ENCODE measurements at regions not wholly inside any gene's neighbourhood (a gene's known extent, or its start where the extent isn't known, plus 50 kb on each side); places are given as distances from the start of the nearest gene placed in this dataset.

GRCh38 chr1:222991908-222992307, 151.1 kb downstream of the TLR5 start:
- ATAC-seq (no peak), DNase-seq (no peak)
- no peaks in the 10 kb centered on the region for H3K9me3 ChIP-seq
- H3K4me1 ChIP-seq, result peaks cover 16% of the 10 kb centered on the region
- H3K4me3 ChIP-seq, result no peak overlapping the region
- H3K27ac ChIP-seq, result no peak overlapping the region
- TF ChIP-seq CTCF (IDR thresholded peaks at IDR 0.05), result no peak
- H3K27me3 ChIP-seq, result no peaks in the 10 kb centered on the region
- intact Hi-C loops (cut with DNase I), result no loop called here
- H3K36me3 ChIP-seq, result peaks cover 4% of the 10 kb centered on the region

- Histone ChIP-seq H3K4me1 (peaks cover 16% of the 10 kb centered on the region), H3K9me3 (no peaks in the 10 kb centered on the region), H3K27ac (no peak overlapping the region), H3K36me3 (peaks cover 4% of the 10 kb centered on the region), H3K4me3 (no peak overlapping the region), H3K27me3 (no peaks in the 10 kb centered on the region)
- DNase-seq, result no peak
- TF ChIP-seq CTCF (IDR thresholded peaks at IDR 0.05), result no peak
- ATAC-seq, result no peak
- intact Hi-C loops (cut with DNase I), result no loop called here
Observed at GRCh38 chr1:222994511-222995235, 148.4 kb downstream of the TLR5 start.

GRCh38 chr1:222995236-222995580, 147.8 kb downstream of the TLR5 start:
- H3K4me3 ChIP-seq, result no peak overlapping the region
- no peaks in the 10 kb centered on the region for H3K27me3 ChIP-seq
- intact Hi-C loops (cut with DNase I), result no loop called here
- TF ChIP-seq CTCF (IDR thresholded peaks at IDR 0.05), result no peak
- H3K4me1 ChIP-seq, result peaks cover 16% of the 10 kb centered on the region
- H3K9me3 ChIP-seq, result no peaks in the 10 kb centered on the region
- ATAC-seq (no peak), DNase-seq (no peak)
- H3K27ac ChIP-seq, result no peak overlapping the region
- H3K36me3 ChIP-seq, result peaks cover 4% of the 10 kb centered on the region

GRCh38 chr1:222995620-222996309, 147.3 kb downstream of the TLR5 start:
- no peak overlapping the region for H3K27ac ChIP-seq
- DNase-seq (no peak), ATAC-seq (no peak)
- no peaks in the 10 kb centered on the region for H3K27me3 ChIP-seq
- H3K9me3 ChIP-seq, result no peaks in the 10 kb centered on the region
- no peak for TF ChIP-seq CTCF (IDR thresholded peaks at IDR 0.05)
- peaks cover 4% of the 10 kb centered on the region for H3K36me3 ChIP-seq
- intact Hi-C loops (cut with DNase I), result no loop called here
- H3K4me3 ChIP-seq, result no peak overlapping the region
- peaks cover 16% of the 10 kb centered on the region for H3K4me1 ChIP-seq

GRCh38 chr1:222996310-222996975, 146.6 kb downstream of the TLR5 start:
- Histone ChIP-seq H3K27me3 (no peaks in the 10 kb centered on the region), H3K4me1 (peaks cover 16% of the 10 kb centered on the region), H3K36me3 (peaks cover 4% of the 10 kb centered on the region), H3K4me3 (no peak overlapping the region), H3K27ac (no peak overlapping the region), H3K9me3 (no peaks in the 10 kb centered on the region)
- intact Hi-C loops (cut with DNase I), result no loop called here
- no peak for ATAC-seq
- no peak for DNase-seq
- TF ChIP-seq CTCF (IDR thresholded peaks at IDR 0.05), result no peak

All from upper lobe of right lung (tissue), 1 donor.